ENCODE measurements at regions not wholly inside any gene's neighbourhood (a gene's known extent, or its start where the extent isn't known, plus 50 kb on each side); places are given as distances from the start of the nearest gene placed in this dataset.

DNA sequence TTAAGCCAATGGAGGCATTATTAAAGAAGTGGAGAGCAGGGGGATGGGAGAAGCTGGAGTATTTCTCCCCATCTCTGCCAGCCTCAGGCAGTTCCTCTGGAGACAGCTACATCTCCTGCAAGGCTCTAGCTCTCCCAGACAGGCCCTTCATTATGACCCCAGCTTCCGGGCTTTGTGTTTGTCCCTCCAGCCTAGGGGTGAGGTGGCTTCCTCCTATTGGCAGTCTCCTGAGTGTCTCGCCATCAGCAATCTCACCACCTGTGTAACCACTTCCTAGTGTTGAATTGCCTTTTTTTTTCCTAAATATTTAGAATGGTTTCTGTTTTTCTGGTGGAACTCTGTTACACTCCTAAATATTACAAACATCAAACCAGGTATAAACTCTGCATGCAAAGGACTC, 122.3 kb downstream of the FAM174B start:
- H3K4me2 ChIP-seq (ENCODE audit: extremely low read depth, insufficient read depth, low read length), result no peak overlapping the region
- no peak overlapping the region for H3K27ac ChIP-seq (ENCODE audit: insufficient read depth, low read length)

DNA sequence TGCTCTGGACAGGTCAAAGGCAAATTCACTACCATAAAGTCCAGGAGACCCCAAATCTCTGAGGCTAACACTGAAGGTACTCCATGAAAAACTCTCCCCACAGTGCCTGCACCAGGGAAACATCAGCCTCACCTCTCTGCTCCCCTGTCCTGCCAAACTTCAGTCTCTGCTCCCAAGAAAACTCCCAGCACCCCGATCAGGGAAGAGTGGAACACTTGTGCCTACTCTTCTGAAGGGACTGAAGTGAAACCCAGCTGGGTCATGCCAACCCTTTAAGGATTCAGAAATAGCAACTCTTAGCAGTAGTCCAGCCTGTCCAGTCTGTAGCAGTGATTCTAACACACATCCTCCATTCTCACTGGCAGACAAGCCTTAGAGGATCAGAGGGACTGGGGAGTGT, 124.2 kb downstream of the FAM174B start:
- no peak for TF ChIP-seq EZH2 (IDR thresholded peaks at IDR 0.05; ENCODE audit: low read length, missing control alignments)
- TF ChIP-seq, protein P1, sequence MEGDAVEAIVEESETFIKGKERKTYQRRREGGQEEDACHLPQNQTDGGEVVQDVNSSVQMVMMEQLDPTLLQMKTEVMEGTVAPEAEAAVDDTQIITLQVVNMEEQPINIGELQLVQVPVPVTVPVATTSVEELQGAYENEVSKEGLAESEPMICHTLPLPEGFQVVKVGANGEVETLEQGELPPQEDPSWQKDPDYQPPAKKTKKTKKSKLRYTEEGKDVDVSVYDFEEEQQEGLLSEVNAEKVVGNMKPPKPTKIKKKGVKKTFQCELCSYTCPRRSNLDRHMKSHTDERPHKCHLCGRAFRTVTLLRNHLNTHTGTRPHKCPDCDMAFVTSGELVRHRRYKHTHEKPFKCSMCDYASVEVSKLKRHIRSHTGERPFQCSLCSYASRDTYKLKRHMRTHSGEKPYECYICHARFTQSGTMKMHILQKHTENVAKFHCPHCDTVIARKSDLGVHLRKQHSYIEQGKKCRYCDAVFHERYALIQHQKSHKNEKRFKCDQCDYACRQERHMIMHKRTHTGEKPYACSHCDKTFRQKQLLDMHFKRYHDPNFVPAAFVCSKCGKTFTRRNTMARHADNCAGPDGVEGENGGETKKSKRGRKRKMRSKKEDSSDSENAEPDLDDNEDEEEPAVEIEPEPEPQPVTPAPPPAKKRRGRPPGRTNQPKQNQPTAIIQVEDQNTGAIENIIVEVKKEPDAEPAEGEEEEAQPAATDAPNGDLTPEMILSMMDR (conservative IDR thresholded peaks at IDR 0.05 in 1 of 2, IDR thresholded peaks at IDR 0.05 in 1 of 2; ENCODE audit: low read depth in 1 of 2, low read length in 2 of 2), result no peak
- Histone ChIP-seq H3K36me3 (ENCODE audit: control insufficient read depth, insufficient read depth, low read length) (no peaks in the 10 kb centered on the region), H3K27me3 (ENCODE audit: control insufficient read depth, insufficient read depth, low read length) (no peaks in the 10 kb centered on the region)

More for the DNA sequence above, 122.3 kb downstream of the FAM174B start:
- Histone ChIP-seq H3K4me3 (replicated peaks in 1 of 4; ENCODE audit: control extremely low read depth in 1 of 4, insufficient read depth in 1 of 4, low read depth in 3 of 4, low read length in 4 of 4) (no peak overlapping the region), H3K79me2 (ENCODE audit: control insufficient read depth, insufficient read depth, low read length) (no peaks in the 10 kb centered on the region), H3K9ac (ENCODE audit: insufficient read depth, low read length) (no peak overlapping the region), H4K20me1 (ENCODE audit: control insufficient read depth, extremely low read depth, insufficient read depth, low read length) (no peaks in the 10 kb centered on the region), H3K36me3 (ENCODE audit: control insufficient read depth, insufficient read depth, low read length) (no peaks in the 10 kb centered on the region), H3K27me3 (ENCODE audit: control insufficient read depth, insufficient read depth, low read length) (no peaks in the 10 kb centered on the region), H2AFZ (ENCODE audit: low read length) (no peak overlapping the region), H3K4me1 (ENCODE audit: control insufficient read depth, extremely low read depth, insufficient read depth, low read length) (no peaks in the 10 kb centered on the region), H3K9me3 (ENCODE audit: control insufficient read depth, insufficient read depth, low read depth, low read length) (no peaks in the 10 kb centered on the region)
- no peak for TF ChIP-seq EZH2 (IDR thresholded peaks at IDR 0.05; ENCODE audit: low read length, missing control alignments)
- TF ChIP-seq, protein P1 (conservative IDR thresholded peaks at IDR 0.05 in 1 of 2, IDR thresholded peaks at IDR 0.05 in 1 of 2; ENCODE audit: low read depth in 1 of 2, low read length in 2 of 2), result no peak
- DNase-seq (ENCODE audit: low read depth in 2 of 2), result no peak

DNA sequence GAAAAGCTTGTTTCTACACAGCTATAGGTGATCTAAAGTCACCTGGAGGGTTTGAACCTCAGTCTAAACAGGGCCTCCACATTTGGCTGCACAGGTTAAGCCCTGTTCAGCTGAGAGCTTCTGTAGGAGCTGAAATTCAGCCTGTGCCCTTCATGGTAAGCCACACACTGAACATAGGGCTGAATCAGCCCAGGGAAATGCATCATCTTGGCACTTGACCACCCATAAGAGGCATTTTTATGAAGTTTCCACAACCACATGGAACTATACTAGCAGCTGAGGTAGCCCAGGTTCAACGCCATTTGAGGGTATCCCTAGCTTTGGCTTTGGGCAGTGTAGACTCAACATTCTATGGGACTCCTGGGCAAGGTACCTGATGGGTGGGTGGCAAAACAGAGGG, 126.8 kb downstream of the FAM174B start:
- Histone ChIP-seq H3K4me1 (ENCODE audit: control insufficient read depth, extremely low read depth, insufficient read depth, low read length) (no peaks in the 10 kb centered on the region), H4K20me1 (ENCODE audit: control insufficient read depth, extremely low read depth, insufficient read depth, low read length) (no peaks in the 10 kb centered on the region), H3K9ac (ENCODE audit: insufficient read depth, low read length) (no peak overlapping the region), H3K27me3 (ENCODE audit: control insufficient read depth, insufficient read depth, low read length) (no peaks in the 10 kb centered on the region), H3K9me3 (ENCODE audit: control insufficient read depth, insufficient read depth, low read depth, low read length) (no peaks in the 10 kb centered on the region), H2AFZ (ENCODE audit: low read length) (no peak overlapping the region), H3K36me3 (ENCODE audit: control insufficient read depth, insufficient read depth, low read length) (no peaks in the 10 kb centered on the region), H3K4me3 (replicated peaks in 1 of 4; ENCODE audit: control extremely low read depth in 1 of 4, insufficient read depth in 1 of 4, low read depth in 3 of 4, low read length in 4 of 4) (no peak overlapping the region), H3K79me2 (ENCODE audit: control insufficient read depth, insufficient read depth, low read length) (no peaks in the 10 kb centered on the region), H3K27ac (ENCODE audit: insufficient read depth, low read length) (no peak overlapping the region), H3K4me2 (ENCODE audit: extremely low read depth, insufficient read depth, low read length) (no peak overlapping the region)
- DNase-seq (ENCODE audit: low read depth in 2 of 2), result peak in 1 of 2 donors; percentile 38
- no peak for TF ChIP-seq EZH2 (IDR thresholded peaks at IDR 0.05; ENCODE audit: low read length, missing control alignments)
- TF ChIP-seq, protein P1 (conservative IDR thresholded peaks at IDR 0.05 in 1 of 2, IDR thresholded peaks at IDR 0.05 in 1 of 2; ENCODE audit: low read depth in 1 of 2, low read length in 2 of 2), result no peak

More for the DNA sequence above, 124.2 kb downstream of the FAM174B start:
- Histone ChIP-seq H3K4me1 (ENCODE audit: control insufficient read depth, extremely low read depth, insufficient read depth, low read length) (no peaks in the 10 kb centered on the region), H4K20me1 (ENCODE audit: control insufficient read depth, extremely low read depth, insufficient read depth, low read length) (no peaks in the 10 kb centered on the region), H3K4me3 (replicated peaks in 1 of 4; ENCODE audit: control extremely low read depth in 1 of 4, insufficient read depth in 1 of 4, low read depth in 3 of 4, low read length in 4 of 4) (no peak overlapping the region), H3K79me2 (ENCODE audit: control insufficient read depth, insufficient read depth, low read length) (no peaks in the 10 kb centered on the region), H3K9ac (ENCODE audit: insufficient read depth, low read length) (no peak overlapping the region), H2AFZ (ENCODE audit: low read length) (no peak overlapping the region), H3K9me3 (ENCODE audit: control insufficient read depth, insufficient read depth, low read depth, low read length) (no peaks in the 10 kb centered on the region), H3K4me2 (ENCODE audit: extremely low read depth, insufficient read depth, low read length) (no peak overlapping the region), H3K27ac (ENCODE audit: insufficient read depth, low read length) (no peak overlapping the region)
- DNase-seq (ENCODE audit: low read depth in 2 of 2), result no peak
